GM18868 (cell line): ENCODE measurements at regions not wholly inside any gene's neighbourhood (a gene's known extent, or its start where the extent isn't known, plus 50 kb on each side); places are given as distances from the start of the nearest gene placed in this dataset.
"Not testable (repeated sequence)": the region's sequence is repeated elsewhere in the genome, so short reads cannot be mapped to it uniquely, and the experiment has no call there.

Experiments
- ATAC-seq: cut with Tn5 transposase; IDR thresholded peaks from one replicate; pipeline ENCODE4 v1.9.1; 2021; ENCODE audit warnings: mild to moderate bottlenecking, moderate library complexity; ENCODE audit not compliant: unreplicated experiment

DNA sequence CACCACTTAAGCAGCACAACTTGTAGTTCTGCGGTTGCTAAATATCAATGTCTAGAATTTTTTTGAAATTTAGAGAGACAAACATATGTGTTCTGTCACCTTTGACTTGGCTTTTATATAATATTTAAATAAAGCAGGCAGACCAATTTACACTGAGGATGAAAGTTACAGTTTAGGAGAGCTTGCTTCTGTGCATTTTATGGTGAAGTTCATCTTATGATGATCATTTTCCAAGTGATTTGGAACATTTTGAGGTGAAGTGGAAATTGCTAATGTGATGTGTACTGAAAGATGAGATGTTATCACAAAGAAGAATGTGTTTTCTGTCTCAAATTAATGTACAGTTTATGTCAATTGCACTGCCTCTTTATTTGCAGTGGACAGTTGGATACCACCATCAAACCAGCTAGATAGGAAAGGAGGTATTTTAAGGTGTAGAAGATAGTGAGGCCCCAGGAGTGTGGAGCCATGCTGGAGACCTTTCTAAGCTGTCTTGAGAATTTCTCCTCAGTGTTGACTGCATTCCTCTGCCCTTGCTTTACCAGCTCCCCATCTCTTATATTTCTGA, 461.9 kb downstream of the UTRN start:
- ATAC-seq, result no peak

DNA sequence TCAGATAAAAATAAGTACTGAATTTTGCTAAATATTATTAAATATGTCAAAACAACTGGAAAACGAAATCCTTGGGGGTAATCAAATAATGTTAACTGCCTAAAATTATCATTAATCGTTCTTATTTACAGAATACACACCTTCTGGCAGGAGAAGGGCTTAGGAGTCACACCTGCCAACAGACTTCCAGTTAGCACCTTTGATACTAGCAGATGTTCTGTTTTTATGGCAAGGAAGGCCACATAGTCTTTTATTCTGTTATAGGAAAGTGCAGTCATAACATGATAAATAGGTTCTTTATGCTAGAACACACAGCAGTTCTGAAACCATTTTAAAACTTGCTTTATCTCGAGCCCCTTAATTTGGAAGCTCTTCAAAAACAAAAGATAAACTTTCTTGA, 464.1 kb downstream of the UTRN start:
- no peak for ATAC-seq

DNA sequence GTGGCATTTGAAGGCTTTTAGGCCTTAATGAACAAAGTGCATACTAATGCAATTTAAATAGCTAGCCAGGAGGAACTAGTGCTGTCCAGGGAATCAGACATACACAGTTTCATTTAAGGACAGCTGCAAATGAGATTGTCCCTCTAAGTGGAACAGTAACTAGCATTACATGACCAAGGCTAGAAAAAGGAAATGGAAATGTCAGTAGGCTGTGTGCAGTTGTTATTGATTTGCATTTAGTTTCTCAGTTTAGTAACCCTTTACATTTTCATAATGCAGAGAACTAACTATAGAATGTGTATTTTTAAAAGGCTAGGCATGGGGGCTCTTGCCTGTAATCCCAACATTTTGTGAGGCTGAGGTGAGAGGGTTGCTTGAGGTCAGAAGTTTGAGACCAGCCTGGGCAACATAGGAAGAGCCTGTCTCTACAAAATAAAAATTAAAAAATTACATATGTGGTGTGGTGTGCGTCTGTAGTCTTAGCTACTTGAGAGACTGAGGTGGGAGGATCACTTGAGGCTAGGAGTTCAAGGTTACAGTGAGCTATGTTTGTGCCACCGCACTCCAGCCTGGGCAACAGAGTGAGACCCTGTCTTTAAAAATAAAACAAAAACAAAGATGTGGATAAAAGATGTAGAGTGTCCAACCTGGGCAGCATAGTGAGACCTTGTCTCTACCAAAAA, 468.0 kb downstream of the UTRN start:
- ATAC-seq, result peak; percentile 73

DNA sequence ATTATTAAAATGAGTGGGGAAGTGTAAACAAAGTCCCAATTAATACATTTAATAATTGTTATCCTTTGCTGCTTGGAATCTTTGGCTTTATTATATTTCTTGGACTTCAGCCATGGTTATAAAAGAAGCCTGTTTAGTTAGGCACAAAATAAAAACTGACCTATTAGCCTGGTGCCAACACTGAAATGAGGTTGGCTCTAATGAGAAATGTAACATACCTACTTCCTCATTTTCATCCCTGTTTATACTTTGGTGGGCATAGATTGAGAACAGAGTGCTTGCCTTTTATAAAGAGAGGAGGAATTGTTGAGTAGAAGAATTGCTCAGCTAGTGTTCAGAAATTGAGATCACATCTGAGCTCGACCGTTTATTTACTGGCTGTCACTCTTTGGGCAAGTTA, 471.3 kb downstream of the UTRN start:
- peak; percentile 60 for ATAC-seq

DNA sequence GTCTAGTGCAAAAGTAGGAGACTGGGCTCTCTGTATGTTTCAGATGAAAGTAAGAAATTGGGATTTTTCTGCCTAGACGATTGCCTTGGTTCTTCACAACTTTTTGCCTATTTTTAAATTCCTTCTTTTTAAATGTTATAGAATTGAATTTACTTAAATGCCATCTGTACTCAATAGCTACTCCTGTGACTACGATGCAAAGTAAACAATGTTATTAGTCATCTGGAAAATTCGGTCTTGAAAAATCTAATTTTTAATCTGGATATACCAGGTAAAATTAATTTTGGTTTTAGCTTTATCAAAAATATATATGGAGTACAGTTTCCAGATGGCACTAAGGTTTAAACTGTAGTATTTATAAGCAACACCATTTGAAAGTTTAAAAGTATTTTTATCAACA, 472.2 kb downstream of the UTRN start:
- no peak for ATAC-seq

DNA sequence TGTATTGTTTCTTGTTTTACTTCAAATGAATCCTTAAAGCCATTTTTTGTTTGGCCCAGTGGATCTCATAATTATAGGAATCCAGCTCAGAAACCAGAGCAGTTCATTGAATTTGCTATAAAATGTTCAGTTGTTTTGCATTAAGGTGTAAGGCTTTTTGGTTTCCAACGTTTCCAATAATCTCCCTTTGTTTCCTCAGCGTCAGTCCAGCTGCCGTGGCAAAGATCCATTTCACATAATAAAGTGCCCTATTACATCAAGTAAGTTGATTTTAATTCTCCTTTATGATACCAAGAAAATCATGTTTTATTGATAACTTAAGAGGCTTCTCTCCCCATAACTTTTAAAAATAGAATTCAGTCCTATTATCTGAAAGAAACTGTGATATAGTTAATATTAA, 472.6 kb downstream of the UTRN start:
- no peak for ATAC-seq

DNA sequence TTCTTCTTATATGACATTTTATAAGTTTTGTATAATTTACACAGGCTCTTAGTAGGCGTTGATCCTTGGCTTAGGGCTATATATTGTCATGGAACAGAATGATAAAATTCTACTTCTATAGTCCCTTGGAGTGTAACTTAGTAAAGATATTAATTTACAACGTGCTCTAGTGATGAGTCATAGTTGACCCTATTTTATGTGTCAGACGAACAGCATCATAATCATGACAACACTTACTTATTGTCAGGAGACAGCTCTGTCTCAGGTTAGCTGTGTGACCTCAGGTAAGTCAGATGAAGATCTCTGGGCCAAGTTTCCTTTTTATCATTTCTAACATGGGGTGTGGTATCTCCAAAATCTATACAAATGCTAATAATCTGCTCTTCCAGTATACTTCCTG, 473.5 kb downstream of the UTRN start:
- ATAC-seq, result peak; percentile 49

DNA sequence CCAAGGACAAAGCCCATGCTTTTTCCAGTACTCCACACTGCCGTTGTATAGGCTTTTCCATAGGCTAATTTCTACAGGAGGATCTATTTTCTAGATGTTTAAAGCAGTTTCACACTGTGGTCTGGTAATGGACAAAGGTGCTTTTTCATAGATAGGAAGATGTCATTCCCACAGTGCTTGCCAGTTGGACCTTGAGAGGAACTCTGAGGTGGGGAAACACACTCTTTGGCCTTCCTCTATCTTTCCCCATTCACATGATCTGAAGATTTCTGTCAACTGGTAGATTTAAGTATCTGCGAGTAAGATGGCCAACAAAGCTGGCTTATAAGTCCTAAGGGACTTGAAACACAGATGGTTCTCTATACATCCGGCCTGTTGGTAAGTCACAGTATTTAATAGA, 477.3 kb downstream of the UTRN start:
- no peak for ATAC-seq

DNA sequence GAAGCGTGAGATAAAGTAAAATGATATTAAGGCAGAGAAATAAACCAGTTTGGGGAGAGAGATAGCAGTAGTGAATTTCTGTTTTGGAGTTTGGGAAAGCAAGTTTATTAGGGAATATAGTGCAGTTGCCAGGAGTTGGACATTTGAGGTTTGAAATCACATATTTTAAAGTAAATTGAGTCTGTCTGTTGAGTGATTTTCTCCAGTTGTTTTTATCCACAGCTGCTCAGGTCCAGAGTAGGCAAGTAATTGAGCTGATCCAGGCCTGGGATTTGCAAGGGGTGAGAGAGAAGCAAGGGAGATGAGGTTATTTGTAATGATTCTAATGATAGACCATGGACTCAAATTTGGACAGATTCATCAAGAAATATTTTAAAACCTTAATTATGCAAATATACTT, 481.9 kb downstream of the UTRN start:
- no peak for ATAC-seq

DNA sequence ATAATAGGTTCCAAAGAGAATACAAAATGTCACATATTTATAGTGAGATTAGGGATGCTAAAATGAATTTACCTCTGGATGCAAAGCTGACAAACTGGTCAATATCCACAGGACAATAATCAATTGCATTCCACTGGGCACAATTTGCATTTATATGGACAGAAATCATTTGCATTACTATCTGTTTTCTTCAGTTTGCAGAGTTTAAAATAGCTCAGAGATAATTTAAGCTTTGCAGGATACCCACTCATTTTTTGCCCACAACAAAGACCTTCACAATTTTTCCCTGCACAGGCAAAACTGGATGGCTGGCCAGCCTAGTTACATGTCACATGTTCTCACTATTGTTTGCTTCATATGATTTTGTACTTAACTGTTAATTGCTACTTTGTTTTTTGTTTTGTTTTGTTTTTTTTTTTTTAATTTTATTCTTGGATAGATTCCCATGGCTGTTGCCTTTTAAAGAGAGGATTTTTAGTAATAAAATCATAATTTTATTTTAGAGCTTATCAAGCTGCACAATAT, 483.5 kb downstream of the UTRN start:
- no peak for ATAC-seq

DNA sequence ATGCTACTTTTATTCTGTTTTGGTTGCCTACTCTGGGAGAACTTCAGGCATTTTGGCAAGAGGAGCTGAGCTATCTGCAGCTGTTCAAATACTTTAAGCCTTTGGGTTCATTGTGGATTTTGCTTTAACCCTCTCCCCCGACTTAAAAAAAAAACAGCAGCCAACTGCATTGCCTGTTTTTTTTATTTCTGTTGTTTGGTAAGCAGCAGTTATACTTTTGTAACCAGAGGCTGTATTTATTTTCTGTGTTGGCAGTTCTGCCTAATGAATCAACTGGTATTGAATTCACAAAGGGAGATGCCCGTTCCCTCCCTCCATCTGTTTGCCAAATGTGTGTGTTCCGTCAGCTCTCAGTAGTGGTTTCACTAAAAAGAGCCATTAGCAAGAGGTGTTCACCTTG, 484.0 kb downstream of the UTRN start:
- no peak for ATAC-seq

DNA sequence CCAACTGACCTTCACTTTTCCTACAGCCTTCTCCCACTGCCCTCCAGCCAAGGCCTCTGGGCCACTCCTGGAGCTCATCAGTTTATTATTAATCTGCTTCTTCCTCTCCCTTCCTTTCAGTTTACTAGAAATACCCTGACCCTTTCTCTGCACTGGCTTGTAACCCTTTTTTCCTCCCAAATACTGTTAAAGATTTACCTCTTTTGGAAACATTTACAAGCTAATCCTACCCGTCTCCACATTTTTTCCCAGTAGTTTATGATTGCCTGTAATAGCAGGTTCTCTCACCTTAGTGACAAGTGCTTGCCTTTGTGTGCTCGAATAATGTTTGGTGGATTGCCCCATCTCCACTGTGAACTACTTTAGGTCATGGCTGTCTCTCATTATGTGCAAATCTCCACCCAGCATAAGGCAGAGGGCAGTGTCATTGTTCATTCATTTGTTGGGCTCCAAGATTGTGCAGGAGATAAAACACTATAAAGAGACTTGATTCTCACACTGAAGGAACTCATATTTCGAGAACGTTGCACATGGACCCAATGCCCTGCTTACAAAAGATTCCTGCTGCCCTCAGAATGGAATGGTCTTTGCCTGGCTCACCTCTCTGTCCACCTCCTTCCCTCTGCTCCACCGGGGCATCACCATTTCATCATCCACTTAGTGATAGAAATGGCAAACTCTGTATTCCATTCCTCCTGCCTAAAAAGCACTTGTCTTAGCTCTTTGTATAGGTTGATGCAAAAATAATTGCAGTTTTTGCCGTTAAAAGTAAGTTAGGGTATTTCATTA, 491.1 kb downstream of the UTRN start:
- no peak for ATAC-seq

DNA sequence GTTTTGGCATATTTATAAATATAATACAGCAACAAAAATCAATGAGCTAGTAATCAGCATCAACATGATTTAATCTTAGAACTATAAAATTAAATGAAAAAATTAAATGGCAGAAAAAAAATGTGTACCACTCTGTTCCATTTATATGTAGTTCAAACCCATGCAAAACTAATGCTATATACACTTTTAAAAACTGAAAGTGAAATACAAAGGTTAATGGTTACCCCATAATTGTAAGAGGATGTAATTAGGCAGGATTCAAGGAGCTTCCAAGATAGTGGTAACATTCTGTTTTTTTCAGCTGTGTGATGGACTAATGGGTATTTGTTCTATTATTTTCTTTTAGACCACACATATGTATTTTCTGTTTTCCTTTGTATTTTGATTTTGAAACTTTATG, 492.1 kb downstream of the UTRN start:
- no peak for ATAC-seq

DNA sequence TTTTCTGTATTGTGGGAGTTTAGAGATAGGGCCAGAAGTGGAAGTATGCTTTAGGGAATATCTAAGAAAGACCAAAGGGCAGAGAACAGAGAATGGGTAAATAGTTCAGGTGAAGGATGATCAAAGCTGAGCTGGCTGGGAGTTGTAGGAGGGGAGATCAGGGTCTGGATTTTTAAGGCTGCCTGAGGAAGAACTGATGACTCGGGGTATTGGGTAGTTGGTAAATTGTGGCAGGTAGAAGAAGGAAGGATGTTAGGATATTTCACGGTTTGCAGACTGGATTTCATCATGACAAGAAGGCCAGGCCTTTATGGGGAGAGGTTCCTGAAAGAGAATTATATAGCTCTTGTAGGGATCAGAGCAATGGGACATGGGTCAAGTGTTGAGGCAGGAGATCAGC, 492.9 kb downstream of the UTRN start:
- no peak for ATAC-seq

DNA sequence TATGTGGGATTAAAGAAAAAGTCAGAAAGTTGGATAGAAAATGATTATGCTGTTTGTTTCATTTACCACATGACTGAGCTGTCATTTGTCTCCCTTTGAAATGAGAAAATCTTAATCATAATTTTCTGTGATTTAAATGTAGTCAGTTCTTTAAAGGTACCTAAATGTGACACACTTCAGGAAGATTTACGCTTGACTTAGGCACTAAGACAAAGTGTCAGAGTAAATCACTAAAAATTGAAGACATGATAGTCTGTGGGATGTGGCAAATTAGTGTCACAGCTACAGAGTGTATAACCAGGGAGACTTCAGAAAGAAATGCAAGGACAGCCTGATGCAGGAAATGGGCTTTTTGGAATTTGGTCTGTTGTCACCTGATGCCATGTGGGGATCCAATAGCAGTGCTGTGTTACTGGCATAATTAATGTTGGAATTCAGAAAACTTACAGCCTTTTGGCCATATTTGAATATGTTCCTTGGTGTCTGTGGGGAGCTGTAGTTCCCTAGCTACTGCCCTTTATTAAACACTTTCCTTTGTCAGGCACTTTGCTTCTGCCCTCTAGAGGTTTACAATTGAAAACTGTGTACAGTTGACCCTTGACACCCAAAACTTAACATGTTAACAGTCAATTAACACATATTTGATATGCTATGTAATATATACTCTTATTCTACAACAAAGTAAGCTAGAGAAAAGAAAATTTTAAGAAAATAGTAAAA, 493.8 kb downstream of the UTRN start:
- ATAC-seq, result no peak

DNA sequence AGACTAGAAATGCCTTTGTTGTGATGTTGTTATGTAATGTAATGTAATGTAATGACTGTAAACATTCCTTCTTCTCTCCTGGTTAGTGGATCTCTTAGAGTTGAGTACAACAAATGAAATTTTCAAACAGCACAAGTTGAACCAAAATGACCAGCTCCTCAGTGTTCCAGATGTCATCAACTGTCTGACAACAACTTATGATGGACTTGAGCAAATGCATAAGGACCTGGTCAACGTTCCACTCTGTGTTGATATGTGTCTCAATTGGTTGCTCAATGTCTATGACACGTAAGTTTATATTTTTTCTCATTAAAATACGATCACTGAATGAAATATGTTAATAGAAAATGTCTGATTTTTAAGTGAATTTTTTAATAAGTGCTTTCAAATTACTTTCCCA, 496.7 kb downstream of the UTRN start:
- ATAC-seq, result no peak

DNA sequence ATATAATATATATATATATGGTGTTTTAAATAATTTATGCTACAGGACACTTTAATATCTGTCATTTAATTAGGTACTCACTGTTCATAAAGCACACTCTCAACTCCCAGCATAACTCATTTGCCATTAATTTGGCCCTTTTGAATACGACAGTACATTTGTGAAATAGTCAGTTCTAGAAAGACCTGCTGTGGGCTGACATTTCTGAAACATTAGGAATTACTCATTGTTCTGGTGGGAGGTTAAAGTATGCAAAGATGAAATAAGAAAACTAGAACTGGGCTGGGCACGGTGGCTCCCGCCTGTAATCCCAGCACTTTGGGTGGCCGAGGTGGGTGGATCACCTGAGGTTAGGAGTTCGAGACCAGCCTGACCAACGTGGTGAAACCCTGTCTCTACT, 497.5 kb downstream of the UTRN start:
- no peak for ATAC-seq

DNA sequence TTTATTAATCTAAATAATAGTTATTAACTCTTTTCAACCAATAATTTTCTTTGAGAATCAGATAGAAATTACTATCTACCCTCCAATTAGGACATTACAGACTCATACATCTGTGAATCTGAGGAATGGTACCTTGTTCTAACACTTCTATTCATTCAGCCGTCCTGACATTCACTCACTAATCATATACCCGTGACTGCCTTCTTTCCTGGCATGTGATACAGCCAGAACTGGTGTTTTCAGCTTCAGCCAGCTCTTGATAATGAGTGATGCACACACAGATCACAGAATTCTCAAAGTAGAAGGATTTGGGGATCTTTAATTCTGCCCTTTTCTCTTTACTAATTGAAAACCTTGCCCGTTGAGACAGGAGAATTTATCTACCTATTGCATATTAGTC, 499.9 kb downstream of the UTRN start:
- ATAC-seq, result no peak

DNA sequence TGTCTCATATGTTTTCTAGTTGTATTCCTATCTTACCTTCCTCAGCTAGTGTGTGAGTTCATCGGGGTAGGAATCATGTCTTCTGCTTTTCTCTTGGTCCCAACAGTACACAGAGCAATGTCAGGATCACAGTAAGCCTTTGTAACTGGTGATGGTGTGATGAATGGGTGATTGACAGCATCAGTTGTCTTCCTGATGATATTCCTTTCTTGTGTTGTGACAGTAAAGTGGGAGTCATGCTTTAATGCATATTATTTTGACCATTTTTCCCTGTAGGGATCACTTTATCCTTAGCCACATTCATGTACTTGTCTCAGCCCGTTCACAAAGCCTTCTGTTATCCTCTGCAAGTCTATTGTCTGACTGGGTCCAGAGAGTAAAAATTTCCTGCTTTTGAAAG, 501.7 kb downstream of the UTRN start:
- no peak for ATAC-seq

DNA sequence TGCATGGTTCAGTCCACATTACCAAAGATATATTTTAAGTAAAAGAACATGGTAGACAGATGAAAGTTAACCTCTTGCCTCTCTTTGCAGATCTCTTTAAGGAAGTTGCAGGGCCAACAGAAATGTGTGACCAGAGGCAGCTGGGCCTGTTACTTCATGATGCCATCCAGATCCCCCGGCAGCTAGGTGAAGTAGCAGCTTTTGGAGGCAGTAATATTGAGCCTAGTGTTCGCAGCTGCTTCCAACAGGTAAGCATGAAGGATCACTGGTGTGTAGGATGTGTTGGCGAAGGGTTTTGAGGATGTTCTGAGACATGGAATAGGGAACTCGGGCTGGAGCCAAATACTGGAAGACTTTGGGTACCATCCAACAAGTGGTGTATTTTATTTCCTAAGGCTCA, 508.6 kb downstream of the UTRN start:
- ATAC-seq, result no peak

DNA sequence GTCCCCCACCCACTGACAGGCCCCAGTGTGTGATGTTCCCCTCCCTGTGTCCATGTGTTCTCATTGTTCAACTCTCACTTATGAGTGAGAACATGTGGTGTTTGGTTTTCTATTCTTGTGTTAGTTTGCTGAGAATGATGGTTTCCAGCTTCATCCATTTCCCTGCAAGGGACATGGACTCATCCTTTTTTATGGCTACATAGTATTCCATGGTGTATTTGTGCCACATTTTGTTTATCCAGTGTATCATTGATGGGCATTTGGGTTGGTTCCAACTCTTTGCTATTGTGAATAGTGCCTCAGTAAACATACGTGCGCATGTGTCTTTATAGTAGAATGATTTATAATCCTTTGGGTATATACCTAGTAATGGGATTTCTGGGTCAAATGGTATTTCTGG, 509.9 kb downstream of the UTRN start:
- ATAC-seq, result not testable (repeated sequence)
